IMR-90 (cell line): ENCODE measurements at regions not wholly inside any gene's neighbourhood (a gene's known extent, or its start where the extent isn't known, plus 50 kb on each side); places are given as distances from the start of the nearest gene placed in this dataset.

Experiments
- BHLHE40 ChIP-seq: fragments of 150-350 bp; IDR thresholded peaks from 2 replicates; pipeline ENCODE4 v1.6.1; 2016; ENCODE audit warnings: mild to moderate bottlenecking, low read depth, low read length
- CTCF ChIP-seq: conservative IDR thresholded peaks from 2 replicates; pipeline ENCODE4 v1.5.1; 2012; ENCODE audit warnings: mild to moderate bottlenecking, low read depth, low read length, improper control_type of control experiment
- MAZ ChIP-seq: IDR thresholded peaks from 2 replicates; pipeline ENCODE4 v1.6.1; 2012; ENCODE audit warnings: low read depth, mild to moderate bottlenecking, low read length, improper control_type of control experiment, moderate library complexity, borderline replicate concordance
- POLR2A ChIP-seq: IDR thresholded peaks from 2 replicates; pipeline ENCODE4 v1.6.1; 2012; ENCODE audit warnings: mild to moderate bottlenecking, low read depth, low read length
- RFX5 ChIP-seq: IDR thresholded peaks from 2 replicates; pipeline ENCODE4 v1.8.0; 2012; ENCODE audit warnings: low read depth, mild to moderate bottlenecking, low read length, moderate library complexity
- TF ChIP-seq, protein P1 (sequence below): fragments of 150-350 bp; IDR thresholded peaks from 2 replicates; pipeline ENCODE4 v1.6.1; 2017; ENCODE audit warnings: mild to moderate bottlenecking, antibody characterized with exemption, low read length, low read depth

DNA sequence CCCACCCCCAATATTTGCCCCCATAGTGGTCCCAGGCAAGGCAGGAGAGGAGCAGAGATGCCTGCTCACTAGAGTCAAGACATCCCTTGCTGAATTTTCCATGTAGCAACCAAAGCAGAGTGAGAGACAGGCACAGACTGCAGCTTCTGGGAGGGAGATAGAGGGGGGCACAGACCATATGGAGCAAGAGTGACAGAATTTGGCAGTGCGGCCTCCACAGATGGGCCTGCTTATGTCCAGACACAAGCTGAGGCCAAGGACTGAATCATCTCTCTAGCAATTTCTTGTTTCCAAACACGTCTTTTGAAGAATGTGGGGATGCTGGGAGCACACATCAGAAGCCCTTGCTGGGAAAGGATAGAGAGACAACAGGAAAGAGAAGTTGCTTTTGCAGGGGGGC, 53.0 kb upstream of the ALDH1B1 start:
- no peak for TF ChIP-seq POLR2A
- no peak for TF ChIP-seq CTCF
- TF ChIP-seq RFX5, result no peak
- TF ChIP-seq BHLHE40, result no peak
- TF ChIP-seq, protein P1, sequence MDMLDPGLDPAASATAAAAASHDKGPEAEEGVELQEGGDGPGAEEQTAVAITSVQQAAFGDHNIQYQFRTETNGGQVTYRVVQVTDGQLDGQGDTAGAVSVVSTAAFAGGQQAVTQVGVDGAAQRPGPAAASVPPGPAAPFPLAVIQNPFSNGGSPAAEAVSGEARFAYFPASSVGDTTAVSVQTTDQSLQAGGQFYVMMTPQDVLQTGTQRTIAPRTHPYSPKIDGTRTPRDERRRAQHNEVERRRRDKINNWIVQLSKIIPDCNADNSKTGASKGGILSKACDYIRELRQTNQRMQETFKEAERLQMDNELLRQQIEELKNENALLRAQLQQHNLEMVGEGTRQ, result no peak
- TF ChIP-seq MAZ, result no peak
